Urothelium cell line (cell line): ENCODE measurements at regions not wholly inside any gene's neighbourhood (a gene's known extent, or its start where the extent isn't known, plus 50 kb on each side); places are given as distances from the start of the nearest gene placed in this dataset.

Source experiments
- DNase-seq: peaks from one replicate; pipeline ENCODE4 v3.0.0; 2011; ENCODE audit warnings: low spot score, mixed read lengths
- FAIRE-seq: peaks from 2 replicates; lab custom pipeline; 2011; peaks lifted over from hg19 to GRCh38; lab: Jason Lieb, UNC

DNA sequence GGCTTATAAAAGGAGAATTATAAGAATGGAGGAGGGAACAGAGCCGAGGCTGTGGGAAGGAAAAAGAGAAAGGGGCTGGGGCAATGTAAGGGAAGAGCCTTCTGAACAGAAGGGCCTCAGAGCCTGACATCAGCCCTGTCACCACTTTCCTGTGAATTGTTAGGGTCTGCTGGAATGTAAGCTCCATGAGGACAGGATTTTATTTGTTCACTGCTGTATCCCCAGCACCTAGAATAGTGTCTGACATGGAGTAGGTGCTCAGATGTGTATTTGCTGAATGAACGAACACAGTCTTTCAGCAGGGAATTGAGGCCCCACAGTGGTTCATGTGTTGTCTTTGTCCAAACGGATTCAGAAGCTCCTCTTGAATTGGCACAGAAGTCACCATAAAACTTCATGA is 251.5 kb downstream of the OPA1 start:
- no peak for FAIRE-seq
- no peak for DNase-seq

DNA sequence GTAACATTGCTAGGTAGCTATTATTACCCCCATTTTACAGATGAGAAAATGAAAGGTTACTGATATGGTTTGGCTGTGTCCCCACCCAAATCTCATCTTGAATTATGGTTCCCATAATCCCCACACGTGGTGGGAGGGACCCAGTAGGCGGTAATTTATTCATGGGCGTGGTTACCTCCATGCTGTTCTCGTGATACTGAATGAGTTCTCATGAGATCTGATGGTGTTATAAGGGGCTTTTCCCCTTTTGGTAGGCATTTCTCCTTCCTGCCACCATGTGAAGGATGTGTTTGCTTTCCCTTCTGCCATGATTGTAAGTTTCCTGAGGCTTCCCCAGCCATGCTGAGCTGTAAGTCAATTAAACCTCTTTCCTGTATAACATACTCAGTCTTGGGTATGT is 252.1 kb downstream of the OPA1 start:
- FAIRE-seq (no peak), DNase-seq (no peak)

DNA sequence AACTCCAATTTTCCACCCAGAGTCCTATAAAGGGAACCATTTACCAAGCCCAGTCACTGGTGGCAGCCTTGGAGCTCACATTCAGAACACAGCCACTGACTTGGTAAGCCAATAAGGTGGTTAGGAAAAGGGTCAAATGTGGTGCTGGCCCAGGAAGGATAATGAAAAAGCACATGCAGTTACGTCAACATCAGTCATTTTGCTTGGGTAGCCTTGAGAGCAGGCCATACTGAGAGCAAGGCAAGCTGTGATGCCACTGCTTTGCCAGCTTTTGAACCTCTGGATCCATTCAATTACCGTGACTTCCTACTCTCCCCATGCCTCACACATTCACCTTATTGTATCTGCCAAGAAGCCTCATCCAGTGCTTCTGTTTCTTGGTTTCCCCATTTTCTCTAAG is 253.6 kb downstream of the OPA1 start:
- FAIRE-seq (no peak), DNase-seq (no peak)

DNA sequence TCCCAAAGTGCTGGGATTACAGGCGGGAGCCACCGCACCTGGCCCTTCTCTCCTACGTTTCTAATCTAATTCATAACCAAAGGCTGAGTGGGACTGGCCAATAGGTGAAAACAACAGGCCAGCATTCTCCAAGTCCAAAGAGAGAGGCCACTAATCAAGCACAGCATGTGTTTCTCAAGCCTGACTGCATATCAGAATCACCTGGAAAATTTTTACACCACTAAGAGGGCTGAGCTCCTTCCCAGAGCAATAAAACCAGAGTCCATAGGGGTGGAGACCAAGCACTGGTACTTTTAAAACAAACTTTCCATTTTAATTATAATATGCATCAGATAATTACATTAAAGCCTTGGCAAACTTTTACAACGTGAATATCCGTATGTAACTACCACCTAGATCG is 254.4 kb downstream of the OPA1 start:
- DNase-seq (no peak), FAIRE-seq (no peak)

DNA sequence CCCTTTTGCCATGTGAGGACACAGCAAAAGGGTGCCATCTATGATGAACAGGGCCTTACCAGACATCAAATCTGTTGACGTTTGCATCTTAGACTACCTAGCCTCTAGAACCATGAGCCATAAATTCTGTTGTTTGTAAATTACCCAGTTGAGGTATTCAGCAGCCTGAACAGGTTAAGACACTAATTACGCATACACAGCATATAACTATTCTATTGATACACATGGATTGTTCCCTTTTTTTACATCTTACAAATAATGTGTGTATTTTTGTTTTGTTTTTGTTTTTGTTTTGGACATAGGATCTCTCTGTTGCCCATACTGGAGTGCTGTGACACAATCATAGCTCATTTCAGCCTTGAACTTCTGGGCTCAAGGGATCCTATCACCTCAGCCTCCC is 255.5 kb downstream of the OPA1 start:
- DNase-seq (no peak), FAIRE-seq (no peak)

DNA sequence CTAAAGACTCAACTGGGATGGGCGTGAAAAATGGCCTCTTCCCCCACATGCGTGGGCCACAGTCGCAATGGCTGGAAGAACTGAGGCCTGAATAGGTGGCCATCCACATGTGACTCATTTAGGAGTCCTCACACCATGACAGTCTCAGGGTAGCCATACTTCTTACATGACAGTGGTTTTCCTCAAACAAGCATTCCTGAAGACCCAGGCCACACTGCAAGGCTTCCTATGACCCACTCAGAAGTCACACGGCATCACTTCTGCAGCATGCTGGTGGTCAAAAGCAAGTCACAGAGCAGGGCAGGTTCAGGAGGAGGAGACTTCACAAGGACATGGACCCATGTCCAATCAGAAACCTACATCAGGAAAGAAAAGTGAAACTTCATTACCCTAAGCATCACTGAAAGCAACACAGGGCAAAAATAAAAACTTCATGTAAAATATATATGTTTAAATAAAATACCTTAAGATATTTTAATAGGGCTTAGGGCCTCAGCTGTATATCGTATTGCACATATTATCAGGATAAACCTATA is 257.1 kb downstream of the OPA1 start:
- FAIRE-seq (no peak), DNase-seq (no peak)

DNA sequence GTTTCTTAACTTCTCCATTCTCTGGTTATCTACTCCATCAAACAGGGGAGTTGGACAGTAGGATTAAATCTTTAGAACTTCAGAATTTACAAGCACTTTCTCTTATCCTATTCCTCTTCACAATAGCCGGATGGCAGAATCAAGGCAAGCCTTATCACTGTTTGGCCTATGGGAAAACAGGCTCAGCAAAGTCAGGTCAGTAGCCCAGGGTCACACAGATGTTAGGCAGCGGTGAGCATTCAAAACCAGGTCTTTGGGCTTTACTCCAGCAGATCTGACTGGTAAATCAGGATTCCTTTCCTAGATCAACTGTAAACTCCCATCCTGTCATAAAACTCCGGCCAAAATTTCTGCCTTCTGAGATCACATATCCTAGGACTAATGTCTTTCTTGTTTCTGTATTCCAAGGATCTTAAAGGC is 258.4 kb downstream of the OPA1 start:
- DNase-seq (no peak), FAIRE-seq (no peak)

DNA sequence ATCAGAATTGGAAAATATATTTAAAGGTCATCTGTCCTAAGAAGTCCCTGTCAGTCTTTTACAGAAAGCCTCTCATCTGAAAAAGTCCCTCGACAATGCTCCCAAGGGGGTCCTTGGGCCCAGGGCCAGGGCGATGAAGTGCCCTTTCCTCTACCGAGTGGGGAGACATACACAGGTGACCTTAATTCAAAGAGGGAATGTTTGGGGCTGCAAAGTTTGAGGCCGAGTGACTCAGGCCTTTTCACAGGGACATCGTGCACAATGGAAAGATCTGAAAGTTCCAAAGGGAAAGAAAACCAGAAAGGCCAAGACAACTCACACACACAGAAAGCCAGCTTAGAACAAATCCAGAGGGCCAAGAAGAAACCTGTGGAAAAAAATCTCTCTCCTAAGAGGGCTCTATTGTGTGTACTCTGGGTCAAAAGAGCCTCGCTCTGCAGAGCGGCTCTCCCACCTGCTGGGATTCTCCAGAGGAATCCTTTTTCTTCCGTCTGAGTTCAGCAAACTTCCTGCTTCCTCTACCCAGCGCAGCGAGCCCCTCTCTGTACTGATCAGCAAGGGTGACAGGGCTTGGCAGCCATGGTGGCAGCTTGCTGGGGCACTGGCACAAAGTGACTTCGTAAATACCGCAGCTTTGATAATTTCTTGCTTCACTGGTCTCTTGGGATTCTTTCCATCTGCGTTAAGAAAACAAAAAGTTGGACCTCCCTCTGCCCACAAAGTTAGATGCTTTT is 259.1 kb downstream of the OPA1 start:
- no peak for FAIRE-seq
- DNase-seq = peak; percentile 47

DNA sequence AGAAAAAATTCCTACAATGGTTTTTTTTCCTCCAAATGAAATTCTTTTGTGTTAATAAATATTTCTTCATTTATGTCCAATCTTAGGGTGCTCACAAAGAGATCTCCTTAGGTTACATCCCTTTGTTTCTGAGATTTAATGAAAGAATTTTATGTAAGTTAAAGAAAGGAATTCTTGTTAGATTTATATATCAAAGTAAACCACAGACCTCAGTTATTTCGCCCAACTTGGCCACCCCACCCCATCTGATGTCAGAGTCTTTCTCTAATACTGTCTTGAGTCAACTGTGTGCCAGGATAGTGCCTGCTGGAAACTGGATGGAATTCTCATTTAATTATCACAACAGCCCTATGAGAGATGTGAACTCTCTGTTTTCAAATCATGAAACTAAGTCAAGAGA is 259.9 kb downstream of the OPA1 start:
- DNase-seq = no peak
- FAIRE-seq = no peak

DNA sequence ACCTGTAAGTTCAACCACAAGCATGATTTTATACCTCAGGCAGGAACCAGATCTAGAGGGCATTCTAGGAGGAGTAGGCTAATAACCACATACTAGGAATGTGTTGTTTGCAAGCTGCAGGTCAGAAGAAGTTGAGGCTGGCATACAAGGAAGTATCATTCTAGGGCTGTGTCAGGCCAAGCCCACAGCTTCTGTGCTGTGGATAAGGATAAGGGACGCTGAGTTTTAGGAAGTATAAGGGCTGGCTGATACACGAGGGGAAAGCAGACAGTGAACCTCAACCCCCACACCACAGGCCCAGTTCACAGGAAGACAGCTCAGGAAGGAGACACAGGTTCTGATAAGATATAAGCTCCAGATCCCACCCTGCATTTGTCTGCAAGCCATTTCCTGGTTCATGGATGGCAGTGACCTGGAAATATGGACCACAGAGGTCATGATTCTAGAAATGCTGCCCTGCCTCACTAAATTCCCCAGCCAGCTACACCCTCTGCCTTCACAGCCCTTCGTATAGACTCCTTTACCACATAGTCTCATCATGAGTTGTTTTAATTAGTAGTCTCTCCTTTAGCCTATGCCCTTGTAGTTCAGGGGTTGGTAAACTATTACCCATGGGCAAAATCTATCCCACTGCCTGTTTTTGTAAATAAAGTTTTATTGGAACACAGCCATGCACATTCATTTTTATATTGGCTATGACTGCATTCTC is 260.7 kb downstream of the OPA1 start:
- DNase-seq = no peak

DNA sequence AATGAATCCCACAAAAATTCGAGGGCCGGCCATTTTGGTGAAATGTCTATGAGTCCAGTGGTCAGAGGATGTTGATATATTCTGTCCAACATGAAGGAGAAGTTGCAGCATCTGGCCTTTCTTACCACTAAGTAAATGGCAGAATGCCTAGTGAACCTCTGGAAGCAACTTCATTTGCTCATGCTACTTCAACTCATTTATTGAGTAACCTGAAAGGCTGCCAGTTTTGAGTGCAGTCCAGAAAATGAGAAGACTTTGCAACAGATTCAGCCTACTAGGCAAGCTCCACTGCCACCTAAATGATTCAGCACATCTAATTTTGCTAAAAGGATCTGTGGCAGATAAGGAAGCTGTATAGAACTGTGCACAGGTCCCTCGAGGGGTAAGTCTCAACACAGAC is 265.0 kb downstream of the OPA1 start:
- no peak for DNase-seq
- no peak for FAIRE-seq

More for the DNA sequence above, 260.7 kb downstream of the OPA1 start:
- FAIRE-seq = peak; percentile 81

DNA sequence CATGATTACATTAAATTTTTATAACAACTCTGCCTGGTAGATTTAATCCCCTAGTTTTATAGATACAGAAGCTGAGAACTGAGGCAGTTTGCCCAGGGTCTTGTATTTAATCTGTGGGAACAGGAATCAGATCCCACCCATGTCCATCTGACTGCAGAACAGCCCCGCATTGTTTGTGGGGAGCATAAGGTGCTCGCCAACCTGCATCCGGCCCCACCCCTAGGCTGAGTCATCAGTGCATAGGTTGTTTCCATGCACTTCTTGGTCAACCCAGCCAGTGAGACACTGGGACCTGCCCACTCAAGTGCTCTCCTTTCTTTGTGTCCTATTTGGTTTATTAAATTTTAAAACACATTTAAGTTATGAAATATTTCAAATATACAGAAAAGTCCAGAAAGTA is 266.2 kb downstream of the OPA1 start:
- FAIRE-seq = no peak
- no peak for DNase-seq

DNA sequence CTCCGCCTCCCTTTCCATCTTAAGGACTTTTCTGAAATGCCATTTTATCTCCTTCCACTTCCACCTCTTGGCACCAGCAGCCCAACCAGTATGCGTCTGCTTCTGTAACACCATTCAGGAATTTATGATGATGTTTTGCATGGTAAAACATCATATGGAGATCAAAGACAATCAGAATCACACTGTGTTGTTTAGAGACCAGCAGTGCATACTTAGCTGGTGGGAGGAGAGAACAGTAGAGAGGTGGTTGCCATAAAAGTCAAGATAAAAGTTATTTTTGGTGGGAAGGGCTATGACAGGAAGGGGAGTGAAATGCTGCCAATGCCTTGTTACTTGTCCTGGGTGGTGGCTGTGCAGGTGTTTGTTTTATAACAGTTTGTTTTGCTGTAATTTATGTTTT is 268.0 kb downstream of the OPA1 start:
- no peak for DNase-seq
- no peak for FAIRE-seq

DNA sequence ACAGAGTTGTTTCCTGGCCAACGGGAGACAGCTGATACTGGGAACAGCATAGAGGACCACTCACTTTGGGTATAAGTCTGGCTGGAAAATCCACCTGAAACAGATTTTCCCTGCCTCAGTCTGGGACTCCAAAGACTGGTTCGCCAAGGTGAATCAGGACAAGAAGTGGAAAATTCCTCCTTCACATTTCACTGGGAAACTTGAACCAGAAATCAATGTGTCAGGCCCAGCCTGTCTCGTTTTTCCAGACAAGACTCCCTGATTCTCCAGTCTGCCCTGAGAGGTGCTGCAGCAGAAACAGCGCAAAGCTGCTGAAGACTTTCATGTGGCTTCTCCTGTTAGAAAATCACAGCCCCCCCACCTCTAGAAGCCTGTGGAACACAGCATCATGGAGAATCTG is 269.8 kb downstream of the OPA1 start:
- DNase-seq (no peak), FAIRE-seq (no peak)

DNA sequence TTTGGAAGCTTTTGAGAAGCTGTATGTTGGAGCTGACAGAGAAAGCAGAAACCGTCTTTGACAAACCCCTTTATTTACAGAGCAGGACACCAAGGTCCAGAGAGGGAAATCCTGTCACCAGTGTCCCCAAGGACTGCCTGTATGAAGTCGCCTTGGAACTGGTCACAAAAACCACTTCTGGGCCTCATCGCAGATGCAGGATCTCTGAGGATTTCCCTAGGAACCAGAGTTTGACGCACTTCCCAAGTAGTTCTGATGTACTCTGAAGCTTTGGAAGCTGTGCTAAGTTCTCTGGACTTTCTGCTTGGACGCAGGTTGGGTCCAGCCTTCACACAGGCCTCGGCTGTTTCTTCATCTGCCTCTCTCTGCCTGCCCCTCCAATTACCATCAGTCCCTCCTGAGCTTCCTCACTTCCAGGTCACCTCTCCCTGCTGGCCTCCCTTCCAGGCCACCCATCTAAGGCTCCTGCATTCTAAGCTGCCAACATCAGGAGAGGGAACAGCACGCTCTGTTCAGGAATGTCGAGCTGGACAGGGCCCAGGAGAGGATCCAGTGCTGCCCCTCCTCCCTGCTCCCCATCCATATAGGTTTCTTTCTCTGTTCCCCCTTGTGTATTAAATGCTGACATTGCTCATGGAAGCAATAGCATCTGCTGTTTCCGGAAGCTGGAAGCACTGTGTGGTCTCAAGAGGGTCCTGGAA is 270.8 kb downstream of the OPA1 start:
- DNase-seq (no peak), FAIRE-seq (no peak)

DNA sequence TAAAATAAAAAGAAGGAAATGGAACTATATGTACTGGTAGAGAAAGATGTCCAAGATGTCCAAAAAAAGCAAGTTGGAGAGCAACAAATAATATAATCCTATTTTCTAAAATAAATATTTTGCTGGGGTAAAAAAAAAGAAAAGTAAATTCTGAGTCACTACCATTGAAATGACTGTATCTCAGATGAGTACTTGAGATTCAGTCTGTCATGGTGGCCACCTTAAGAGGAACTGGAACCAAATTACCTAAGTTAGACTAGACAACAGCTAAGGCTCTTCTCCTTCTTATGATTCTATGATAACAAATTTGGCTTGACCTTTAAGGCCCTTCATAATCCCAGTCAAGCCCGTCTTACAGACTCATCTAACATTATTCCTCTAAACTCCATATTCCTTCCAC is 270.6 kb upstream of the HES1 start:
- FAIRE-seq (no peak), DNase-seq (no peak)

DNA sequence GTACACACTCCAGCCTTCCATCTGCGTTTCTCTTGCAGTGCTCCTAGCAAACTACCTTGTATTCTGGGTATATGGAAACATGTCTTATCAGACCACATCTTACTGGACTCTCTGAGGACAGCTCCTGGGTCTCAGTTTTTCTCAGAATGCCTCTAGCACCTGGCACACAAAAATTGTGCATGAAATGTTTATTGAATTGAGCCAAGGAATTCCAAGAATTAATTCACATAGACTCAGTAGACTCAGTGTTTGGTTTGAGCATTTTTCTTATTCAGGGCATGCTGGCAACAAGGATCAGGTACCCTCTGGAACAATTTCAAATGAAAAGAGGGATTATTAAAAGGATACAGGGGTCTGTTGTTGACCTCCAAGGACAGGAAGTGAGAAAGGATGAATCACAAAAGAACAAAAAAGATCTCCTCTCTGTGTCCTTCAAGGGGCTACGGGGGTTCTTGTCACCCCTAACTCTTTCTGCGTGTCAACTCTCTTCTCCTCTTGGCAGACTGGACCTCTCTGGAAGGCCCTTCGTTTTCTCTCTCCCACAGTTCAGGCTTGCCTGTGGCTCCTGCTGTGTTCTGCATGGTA is 270.0 kb upstream of the HES1 start:
- no peak for FAIRE-seq
- DNase-seq = no peak

DNA sequence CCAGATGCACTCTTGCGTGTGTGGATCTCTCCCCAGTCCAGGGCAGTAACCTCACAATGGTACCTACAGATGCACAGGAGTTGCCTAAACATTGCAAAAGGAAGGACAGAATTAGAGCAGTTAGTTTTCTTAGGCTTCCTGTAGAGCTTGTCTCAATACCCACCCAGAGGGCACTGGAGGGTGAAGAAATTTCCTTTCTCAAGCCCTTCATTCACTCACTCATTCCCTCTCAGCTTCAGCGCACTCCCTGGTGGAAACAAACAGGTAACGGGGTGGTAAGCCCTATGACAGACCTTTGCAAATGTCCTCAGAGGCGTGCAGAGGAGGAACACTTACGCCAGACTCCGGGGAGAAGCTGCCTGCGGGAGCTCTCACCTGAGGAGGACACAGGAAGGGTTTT is 267.4 kb upstream of the HES1 start:
- DNase-seq = no peak
- no peak for FAIRE-seq

DNA sequence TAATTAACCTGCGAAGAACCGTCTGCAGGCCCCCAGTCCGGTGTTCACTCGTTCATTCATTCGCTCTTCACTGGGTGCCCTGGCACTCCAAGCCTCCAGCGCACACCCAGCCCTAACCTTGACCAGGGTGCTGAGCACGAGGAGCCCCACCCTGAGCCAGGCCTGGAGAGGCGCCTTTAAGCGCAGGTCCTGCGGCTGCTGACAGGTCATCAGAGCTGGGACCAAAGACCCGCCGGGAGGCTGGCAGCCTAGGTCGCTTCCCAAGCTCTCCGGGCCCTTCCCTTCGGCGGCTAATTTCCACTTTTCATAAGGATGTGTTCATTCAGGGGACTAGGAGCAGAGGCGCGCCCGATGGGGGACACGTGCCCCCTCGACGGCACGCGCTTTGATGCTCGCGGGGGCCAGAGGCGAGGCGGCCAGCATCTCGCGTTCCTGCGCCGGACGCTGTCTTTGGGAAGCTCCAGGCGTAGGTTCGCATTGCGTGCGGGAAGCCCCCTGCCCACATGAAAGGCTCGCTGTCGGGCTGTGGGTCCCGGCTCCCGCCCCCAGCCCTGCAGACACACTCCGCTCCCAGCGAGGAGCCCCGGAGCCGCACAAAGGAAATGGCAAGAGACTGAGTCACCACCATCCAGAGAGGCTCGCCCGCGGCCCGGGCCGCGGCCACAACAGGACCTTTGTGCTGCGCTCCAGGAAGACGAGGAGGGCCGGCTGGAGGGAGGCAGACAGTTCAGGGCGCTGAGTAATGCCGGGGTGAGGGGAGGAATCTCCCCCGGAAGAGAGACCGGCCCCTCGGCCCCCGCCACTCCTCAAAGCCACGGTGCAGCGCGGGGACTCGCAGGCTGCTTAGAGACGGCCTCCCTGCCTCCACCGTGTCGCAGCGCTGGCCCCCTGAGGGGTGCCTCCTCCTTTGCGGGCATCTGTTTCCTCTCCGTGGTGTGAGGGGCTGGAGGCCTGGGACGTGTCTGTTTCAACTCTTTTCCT is 266.4 kb upstream of the HES1 start:
- DNase-seq (peak; percentile 95), FAIRE-seq (peak; percentile 30)
